ENCODE measurements at regions not wholly inside any gene's neighbourhood (a gene's known extent, or its start where the extent isn't known, plus 50 kb on each side); places are given as distances from the start of the nearest gene placed in this dataset.

- POLR2A ChIA-PET: no interaction called here
These were observed 213.4 kb downstream of the USP6NL start for GRCh38 chr10:11397980-11398580.

More at GRCh38 chr10:11397980-11398580, 213.4 kb downstream of the USP6NL start:
- Histone ChIP-seq H3K27me3 (replicated peaks in 1 of 4; ENCODE audit: control extremely low read depth in 1 of 4, control insufficient read depth in 3 of 4, insufficient read depth in 4 of 4, low read length in 3 of 4) (no peaks in the 10 kb centered on the region), H3K27ac (ENCODE audit: low read length in 2 of 2) (no peak overlapping the region), H3K9ac (ENCODE audit: low read length) (no peak overlapping the region), H3K9me3 (ENCODE audit: control extremely low read depth in 1 of 3, control insufficient read depth in 2 of 3, insufficient read depth in 1 of 3, low read length in 2 of 3) (peaks cover 0 to 3% (median 0%) of the 10 kb centered on the region in 3 donors), H2AFZ (ENCODE audit: insufficient read depth, low read depth, low read length, poor library complexity, severe bottlenecking) (no peak overlapping the region), H4K20me1 (ENCODE audit: control insufficient read depth, insufficient read depth, low read length, poor library complexity, severe bottlenecking) (no peaks in the 10 kb centered on the region), H3K36me3 (replicated peaks in 1 of 2; ENCODE audit: control extremely low read depth in 1 of 2, control insufficient read depth in 1 of 2, extremely low read depth in 1 of 2, insufficient read depth in 2 of 2, low read length in 1 of 2) (no peaks in the 10 kb centered on the region), H3K4me2 (replicated peaks; ENCODE audit: low read depth, low read length, poor library complexity, severe bottlenecking) (no peak overlapping the region), H3K79me2 (ENCODE audit: control insufficient read depth, insufficient read depth, low read length) (no peaks in the 10 kb centered on the region), H3K4me1 (ENCODE audit: control insufficient read depth in 2 of 2, insufficient read depth in 2 of 2, low read length in 2 of 2) (peaks cover 20 to 21% of the 10 kb centered on the region in 2 donors), H3K4me3 (ENCODE audit: control extremely low read depth in 1 of 5, extremely low read depth in 1 of 5, insufficient read depth in 1 of 5, low read depth in 2 of 5, low read length in 4 of 5) (no peak overlapping the region)
- intact Hi-C loops (cut with micrococcal nuclease): no loop called here
- CTCF ChIA-PET: no interaction called here
- H3K27me3 Mint-ChIP-seq: peaks cover 2% of the 10 kb centered on the region
- no peak overlapping the region for H3K27ac Mint-ChIP-seq
- H3K4me1 Mint-ChIP-seq: peaks cover 23% of the 10 kb centered on the region
- TF ChIP-seq CTCF (IDR thresholded peaks at IDR 0.05) (no peak), EZH2 (IDR thresholded peaks at IDR 0.05; ENCODE audit: borderline replicate concordance, insufficient read depth, low read depth, low read length, poor library complexity, severe bottlenecking) (no peak)
- WGBS (ENCODE audit: insufficient coverage): 79% methylated on average over 8 of the region's 8 CpGs
- DNase-seq (no peak), ATAC-seq (ENCODE audit: low read depth) (no peak)
- no peak overlapping the region for H3K4me3 Mint-ChIP-seq
- H3K9me3 Mint-ChIP-seq (ENCODE audit: insufficient read depth): no peaks in the 10 kb centered on the region
